PC-9 (cell line): ENCODE measurements at regions not wholly inside any gene's neighbourhood (a gene's known extent, or its start where the extent isn't known, plus 50 kb on each side); places are given as distances from the start of the nearest gene placed in this dataset.

ENCODE experiments used
- BruUV-seq: library from RNA; stranded (reverse); fragments of 400-500 nt; replicated peaks from 2 replicates; lab custom pipeline; 2021; lab: Mats Ljungman, UMichigan
- CTCF ChIA-PET: fragments of 300-600 bp; sonication (Branson Sonifier 250); formaldehyde crosslinking; loops from one replicate; lab custom pipeline; 2022; ENCODE audit warnings: antibody characterized with exemption; lab: Charles Lee
- POLR2A ChIA-PET: fragments of 300-600 bp; sonication (Branson Sonifier 250); formaldehyde crosslinking; loops from one replicate; lab custom pipeline; 2022; ENCODE audit warnings: antibody characterized with exemption; ENCODE audit not compliant: unreplicated experiment; lab: Charles Lee
- DNase-seq, 2 experiments: peaks; one replicate each; pipeline versions ENCODE4 v3.0.0 to v3.0.0-alpha.2; 2015 to 2022; ENCODE audit warnings: mixed read lengths in 1 of 2
- H2AFZ ChIP-seq: fragments of 200-600 bp; sonication (generic); 2 replicates; pipeline ENCODE4 v1.8.1; 2017; ENCODE audit warnings: antibody characterized with exemption
- H3F3A ChIP-seq: fragments of 200-600 bp; sonication (generic); 2 replicates; pipeline ENCODE4 v1.8.1; 2017; ENCODE audit warnings: antibody characterized with exemption, mild to moderate bottlenecking, low read depth; ENCODE audit not compliant: insufficient read depth
- H3K27ac ChIP-seq: fragments of 200-600 bp; sonication (generic); 2 replicates; pipeline ENCODE4 v1.6.1; 2016; ENCODE audit warnings: mixed run types
- H3K27me3 ChIP-seq: fragments of 200-600 bp; sonication (generic); 2 replicates; pipeline ENCODE4 v1.6.1; 2016; ENCODE audit warnings: low read depth, mixed run types; ENCODE audit not compliant: insufficient read depth
- H3K36me3 ChIP-seq: fragments of 200-600 bp; sonication (generic); 2 replicates; pipeline ENCODE4 v1.6.1; 2016; ENCODE audit warnings: low read depth, mixed run types
- H3K4me1 ChIP-seq: fragments of 200-600 bp; sonication (generic); replicated peaks from 2 replicates; pipeline ENCODE4 v1.6.1; 2016; ENCODE audit warnings: mixed run types; ENCODE audit not compliant: insufficient read depth
- H3K4me2 ChIP-seq: fragments of 200-600 bp; sonication (generic); 2 replicates; pipeline ENCODE4 v1.6.1; 2017; ENCODE audit warnings: mixed run types
- H3K4me3 ChIP-seq: fragments of 200-600 bp; sonication (generic); 2 replicates; pipeline ENCODE4 v1.6.1; 2016; ENCODE audit warnings: mixed run types
- H3K79me2 ChIP-seq: fragments of 200-600 bp; sonication (generic); 2 replicates; pipeline ENCODE4 v1.6.1; 2017; ENCODE audit warnings: low read depth, mixed run types
- H3K9me2 ChIP-seq: fragments of 200-600 bp; sonication (generic); 2 replicates; pipeline ENCODE4 v1.8.1; 2017; ENCODE audit warnings: mild to moderate bottlenecking; ENCODE audit not compliant: insufficient read depth
- H3K9me3 ChIP-seq: fragments of 200-600 bp; sonication (generic); 2 replicates; pipeline ENCODE4 v1.8.1; 2016; ENCODE audit warnings: low read depth; ENCODE audit not compliant: insufficient read depth
- H4K20me1 ChIP-seq: fragments of 200-600 bp; sonication (generic); 2 replicates; pipeline ENCODE4 v1.8.1; 2017; ENCODE audit not compliant: insufficient read depth
- CTCF ChIP-seq: fragments of 200-600 bp; sonication (generic); conservative IDR thresholded peaks from 2 replicates; pipeline ENCODE4 v1.6.1; 2017; ENCODE audit warnings: mixed run types, antibody characterized with exemption, mild to moderate bottlenecking, moderate library complexity
- EZH2 ChIP-seq: fragments of 200-600 bp; sonication (generic); IDR thresholded peaks from 2 replicates; pipeline ENCODE4 v1.8.0; 2017; ENCODE audit warnings: antibody characterized with exemption, low read depth
- intact Hi-C: fragments of 100-400 bp; cut with micrococcal nuclease; formaldehyde crosslinking; loops from one replicate; pipeline ENCODE4 v1.10.0; 2022; ENCODE audit not compliant: unreplicated experiment

GRCh38 chr5:167895899-167896659 is 395.4 kb upstream of the WWC1 start:
- H3F3A ChIP-seq: no peaks in the 10 kb centered on the region
- DNase-seq: no peak
- no TSS peak for BruUV-seq
- intact Hi-C loops: no loop called here
- TF ChIP-seq EZH2 (no peak), CTCF (no peak)
- H2AFZ ChIP-seq: no peak overlapping the region
- POLR2A ChIA-PET: no interaction called here
- H3K9me2 ChIP-seq: no peaks in the 10 kb centered on the region
- H4K20me1 ChIP-seq: no peaks in the 10 kb centered on the region
- H3K9me3 ChIP-seq: no peaks in the 10 kb centered on the region
- no peak overlapping the region for H3K4me3 ChIP-seq
- no peaks in the 10 kb centered on the region for H3K79me2 ChIP-seq
- no peak overlapping the region for H3K27ac ChIP-seq
- peaks cover 15% of the 10 kb centered on the region; the same call in 1 of the 2 replicates for H3K27me3 ChIP-seq
- no peak overlapping the region for H3K4me2 ChIP-seq
- no peaks in the 10 kb centered on the region for H3K36me3 ChIP-seq
- no peaks in the 10 kb centered on the region for H3K4me1 ChIP-seq
- CTCF ChIA-PET: no interaction called here

- Histone ChIP-seq H3K27ac (no peak overlapping the region), H3K27me3 (peaks cover 15% of the 10 kb centered on the region; the same call in 1 of the 2 replicates), H3K4me3 (no peak overlapping the region), H3K4me1 (no peaks in the 10 kb centered on the region), H4K20me1 (no peaks in the 10 kb centered on the region), H2AFZ (no peak overlapping the region), H3F3A (no peaks in the 10 kb centered on the region), H3K9me3 (no peaks in the 10 kb centered on the region), H3K9me2 (no peaks in the 10 kb centered on the region), H3K36me3 (no peaks in the 10 kb centered on the region), H3K4me2 (no peak overlapping the region), H3K79me2 (no peaks in the 10 kb centered on the region)
- intact Hi-C loops: no loop called here
- no peak for DNase-seq
- BruUV-seq: no TSS peak
- ChIA-PET CTCF (no interaction called here), POLR2A (no interaction called here)
- TF ChIP-seq EZH2: no peak
- TF ChIP-seq CTCF: no peak
Measured at GRCh38 chr5:167896814-167897213, 394.6 kb upstream of the WWC1 start.

GRCh38 chr5:167897371-167897770 is 394.1 kb upstream of the WWC1 start:
- no TSS peak for BruUV-seq
- POLR2A ChIA-PET: no interaction called here
- Histone ChIP-seq H2AFZ (no peak overlapping the region), H3K36me3 (no peaks in the 10 kb centered on the region), H3F3A (no peaks in the 10 kb centered on the region), H3K4me3 (no peak overlapping the region), H3K4me2 (no peak overlapping the region), H3K79me2 (no peaks in the 10 kb centered on the region), H3K4me1 (no peaks in the 10 kb centered on the region), H3K9me3 (no peaks in the 10 kb centered on the region), H3K9me2 (no peaks in the 10 kb centered on the region), H3K27me3 (peaks cover 17% of the 10 kb centered on the region; the same call in 1 of the 2 replicates), H3K27ac (no peak overlapping the region), H4K20me1 (no peaks in the 10 kb centered on the region)
- CTCF ChIA-PET: no interaction called here
- TF ChIP-seq CTCF (no peak), EZH2 (no peak)
- no peak for DNase-seq
- intact Hi-C loops: no loop called here
